ENCODE measurements at regions not wholly inside any gene's neighbourhood (a gene's known extent, or its start where the extent isn't known, plus 50 kb on each side); places are given as distances from the start of the nearest gene placed in this dataset.
A peak's percentile ranks its signal among the peaks of the same experiment; 100 is the strongest.

DNA sequence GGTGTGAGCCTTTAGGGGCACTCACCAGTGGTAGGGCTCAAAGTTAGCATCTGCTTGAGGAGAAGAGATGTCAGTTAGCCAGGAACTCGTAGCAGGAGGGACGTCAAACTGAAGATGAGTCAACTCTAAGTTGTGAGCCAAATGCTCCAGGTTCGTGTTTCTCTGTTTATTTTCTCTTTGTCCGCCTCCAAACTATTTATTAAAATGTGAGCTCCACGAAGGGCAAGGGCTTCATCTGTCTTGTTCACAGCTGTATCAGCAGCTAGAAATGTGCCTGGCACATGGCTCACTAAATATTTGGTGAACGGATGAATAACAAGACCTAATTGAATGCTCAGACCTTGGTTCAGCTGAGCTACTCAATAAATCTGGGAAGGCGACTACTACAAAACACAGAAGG, 248.9 kb downstream of the BCOR start:
- no peak for DNase-seq

DNA sequence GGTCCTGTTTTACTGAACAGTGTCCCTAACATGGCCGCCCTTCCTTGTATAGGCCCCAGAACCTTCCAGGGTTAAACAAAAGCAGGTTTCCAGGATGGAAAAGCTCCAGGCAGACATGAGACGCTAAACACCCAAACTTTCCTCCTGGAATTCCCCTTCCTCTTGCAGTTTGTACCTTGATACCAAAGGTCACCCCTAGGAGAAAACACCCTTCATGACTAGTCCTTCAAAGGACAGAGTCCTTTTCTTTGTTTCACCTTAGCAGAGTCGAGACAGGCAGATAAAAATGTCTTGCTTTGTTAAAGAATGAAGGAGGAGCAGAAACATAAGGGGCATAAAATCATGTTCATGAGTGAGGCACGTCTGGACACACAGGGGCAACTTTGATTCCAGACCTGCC, 247.5 kb downstream of the BCOR start:
- DNase-seq: no peak

DNA sequence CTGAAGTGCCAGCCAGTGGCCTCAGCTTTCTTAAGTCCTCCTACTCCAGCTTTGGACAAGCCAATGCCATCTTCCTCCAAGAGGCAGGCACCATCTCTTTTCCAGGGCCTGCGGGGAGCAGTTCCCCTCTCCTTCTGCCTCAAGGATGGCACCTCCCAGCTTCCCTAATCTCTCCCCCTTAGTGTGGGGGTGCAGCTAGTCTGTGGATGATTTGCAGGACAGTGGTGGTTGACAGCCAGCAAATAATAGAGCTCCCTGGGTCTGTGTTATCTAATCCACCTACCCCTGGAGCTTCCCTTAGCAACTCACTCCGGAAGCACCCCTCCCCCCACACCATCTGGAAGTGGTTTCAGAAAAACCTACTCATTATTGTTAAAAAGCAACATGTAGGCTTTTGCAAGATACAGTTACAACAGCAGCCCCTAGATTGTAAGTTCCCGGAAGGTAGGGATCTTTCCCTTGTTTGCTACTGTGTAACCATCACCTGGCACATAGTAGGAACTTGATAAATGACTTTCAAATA, 247.1 kb downstream of the BCOR start:
- no peak for DNase-seq

DNA sequence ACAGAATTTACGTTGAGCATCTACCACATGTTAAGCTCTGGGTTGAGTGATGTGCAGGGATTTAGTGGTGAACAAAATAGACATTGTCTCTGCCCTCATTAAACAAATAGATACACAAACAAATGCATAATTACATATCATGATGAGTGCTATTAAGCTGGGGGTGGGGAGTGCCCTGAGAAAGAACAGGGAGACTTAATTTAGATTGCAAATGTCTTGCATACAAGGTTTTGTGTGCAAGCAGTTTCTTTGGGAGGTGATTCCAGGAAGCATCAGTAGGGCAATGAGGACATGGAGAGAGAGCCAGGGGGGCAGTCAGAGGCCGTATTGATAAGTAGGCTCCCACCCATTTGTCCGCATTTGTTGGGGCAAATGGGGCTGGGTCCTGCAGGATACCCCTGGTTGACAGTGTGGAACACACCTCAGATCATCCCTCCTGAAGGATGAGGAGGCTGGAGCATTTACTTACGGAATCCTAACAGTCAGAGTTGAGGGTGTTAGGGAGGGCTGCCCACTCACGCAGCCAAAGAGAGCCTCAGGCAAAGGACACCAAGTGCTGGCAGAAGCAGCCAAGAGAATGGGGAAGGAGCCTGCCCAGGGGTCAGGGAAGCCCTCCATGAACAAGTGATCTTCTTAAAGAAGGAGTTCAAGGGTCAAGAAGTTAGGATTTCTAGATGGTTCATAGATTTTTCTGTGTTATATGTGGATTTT, 245.9 kb downstream of the BCOR start:
- DNase-seq: no peak

DNA sequence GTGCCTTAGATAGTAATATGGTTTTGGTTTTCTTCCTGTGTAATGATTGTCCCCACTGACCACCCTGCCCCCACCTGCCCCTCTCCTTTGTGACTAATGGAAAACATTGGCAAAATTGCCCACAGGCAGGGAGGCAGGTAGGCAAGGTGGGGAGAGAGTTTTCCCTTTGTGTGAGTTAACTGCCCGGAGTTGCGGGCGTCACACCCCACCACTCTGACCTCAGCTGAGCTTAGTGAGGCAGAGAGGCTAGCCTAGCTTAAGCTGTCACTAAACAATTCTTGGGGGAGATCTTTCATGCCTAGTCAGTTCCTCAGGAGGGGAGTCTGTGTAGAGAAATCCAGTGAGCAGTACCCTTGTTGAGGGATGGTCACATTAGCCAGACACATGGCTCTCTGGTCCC, 245.3 kb downstream of the BCOR start:
- DNase-seq: no peak

DNA sequence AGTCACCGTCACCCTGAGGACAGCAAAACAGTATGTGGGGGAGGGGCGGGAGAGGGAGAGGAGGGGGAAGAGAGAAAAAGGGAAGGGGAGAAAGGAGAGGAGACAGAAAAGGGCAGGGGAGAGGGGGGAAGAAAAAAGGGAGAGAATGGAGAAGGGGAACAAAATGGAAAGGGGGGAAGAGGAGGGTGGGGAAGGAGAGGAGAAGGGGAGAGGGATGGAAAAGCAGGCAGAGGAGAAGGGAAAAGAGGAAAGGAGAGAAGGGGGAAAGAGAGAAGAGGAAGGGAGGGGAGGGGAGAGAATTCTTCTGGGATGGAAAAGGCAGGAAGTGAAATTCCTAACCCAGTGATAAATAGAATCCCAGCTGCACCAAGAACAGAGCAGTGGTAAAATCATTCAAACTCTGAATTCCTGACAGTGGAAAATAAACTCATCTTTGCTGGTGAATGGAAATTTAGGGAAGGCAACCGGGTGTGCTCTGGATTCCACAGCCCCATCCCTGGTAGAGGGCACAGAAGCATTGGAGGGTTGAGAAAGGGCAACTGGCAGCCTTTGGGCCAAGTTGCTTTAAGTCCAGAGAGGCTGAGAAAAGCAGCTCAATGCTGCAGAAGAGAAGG, 244.2 kb downstream of the BCOR start:
- no peak for DNase-seq

DNA sequence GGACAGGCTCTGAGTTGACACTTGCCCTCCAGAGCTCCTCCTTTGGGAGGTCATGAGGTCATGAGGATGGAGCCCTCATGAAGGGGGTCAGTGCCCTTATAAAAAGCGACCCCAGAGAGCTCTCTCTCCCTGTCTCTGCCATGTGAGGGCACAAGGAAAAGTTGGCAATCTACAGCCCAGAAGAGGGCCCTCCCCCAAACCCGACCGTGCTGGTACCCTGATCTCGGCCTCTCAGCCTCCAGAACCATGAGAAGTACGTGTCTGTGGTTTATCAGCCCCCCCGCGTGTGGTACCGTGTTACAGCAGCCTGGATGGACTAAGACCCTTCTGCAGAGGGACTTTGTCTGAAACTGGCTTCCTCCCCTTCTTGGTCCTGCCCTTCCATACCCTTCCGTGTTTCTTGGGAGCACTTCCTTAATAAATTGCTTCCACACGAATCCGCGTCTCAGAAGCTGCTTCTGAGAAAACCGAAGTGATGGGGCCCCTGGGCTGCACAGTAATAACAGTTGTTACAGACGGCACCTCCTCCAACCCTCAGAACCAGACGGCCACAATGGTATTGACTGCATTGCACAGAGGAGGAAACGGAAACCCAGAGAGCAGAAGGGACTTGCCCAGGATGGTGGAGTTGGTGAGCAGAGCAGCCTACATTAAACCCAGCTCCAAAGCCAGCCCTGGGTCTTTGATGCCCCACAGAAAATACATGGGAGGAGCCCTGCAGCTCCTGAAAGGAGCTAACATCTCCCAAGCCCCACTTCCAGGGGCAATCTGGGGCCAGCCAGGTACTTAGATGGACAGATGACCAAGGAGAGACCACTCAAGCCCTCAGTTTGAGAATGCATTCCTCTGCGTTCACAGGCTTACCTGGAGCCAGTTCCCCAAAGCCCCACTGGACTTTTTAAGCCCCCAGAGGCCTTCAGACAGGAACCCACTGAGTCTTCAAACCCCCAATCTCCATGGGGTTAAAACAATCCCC, 242.7 kb downstream of the BCOR start:
- no peak for DNase-seq

DNA sequence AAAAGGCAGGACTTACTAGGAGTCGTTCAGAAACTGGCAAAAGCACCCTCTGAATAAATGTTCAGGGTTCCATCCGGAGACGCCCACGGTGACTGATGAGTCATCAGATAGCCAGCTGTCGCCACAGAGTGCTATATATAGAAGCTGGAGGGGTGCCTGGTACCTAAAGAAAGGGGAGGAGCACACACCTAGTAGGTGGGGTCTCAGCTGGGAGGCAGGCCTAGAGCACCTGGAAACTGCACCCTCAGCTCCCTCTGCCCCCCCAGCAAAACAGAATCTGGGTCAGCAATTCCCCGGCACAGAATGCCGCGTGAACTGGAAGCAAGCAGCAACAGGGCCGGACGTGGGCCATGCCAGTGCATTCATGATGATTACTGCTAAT, 242.0 kb downstream of the BCOR start:
- no peak for DNase-seq

DNA sequence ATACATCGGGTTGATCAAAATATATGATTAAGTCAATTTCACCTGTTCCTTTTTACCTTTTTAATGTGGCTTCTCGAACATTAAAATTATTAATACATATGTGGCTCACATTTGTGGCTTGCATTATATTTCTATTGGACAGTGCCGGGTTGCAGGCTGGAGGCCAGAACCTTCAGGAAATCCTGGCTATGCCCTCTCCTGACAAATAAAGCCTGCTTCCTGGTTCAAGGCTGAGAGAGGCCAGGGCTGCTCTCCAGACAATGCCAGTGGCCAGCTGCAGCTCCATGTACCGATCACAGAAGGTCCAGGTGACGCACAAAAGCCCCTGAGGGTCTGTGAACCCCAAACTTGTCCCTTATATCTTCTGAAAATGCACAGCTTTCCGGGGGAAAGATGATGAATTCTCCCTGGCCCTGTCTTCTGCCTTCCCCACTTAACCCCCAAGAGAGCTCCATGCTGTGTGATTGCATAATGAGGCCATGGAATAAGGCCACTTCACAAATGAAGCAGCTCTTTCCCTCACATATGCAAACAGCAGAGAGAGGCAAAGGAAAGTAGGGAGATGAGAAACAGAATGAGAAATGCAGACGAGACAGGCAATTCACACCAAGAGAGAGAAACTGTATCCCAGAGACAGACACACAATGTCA, 241.2 kb downstream of the BCOR start:
- DNase-seq: no peak

DNA sequence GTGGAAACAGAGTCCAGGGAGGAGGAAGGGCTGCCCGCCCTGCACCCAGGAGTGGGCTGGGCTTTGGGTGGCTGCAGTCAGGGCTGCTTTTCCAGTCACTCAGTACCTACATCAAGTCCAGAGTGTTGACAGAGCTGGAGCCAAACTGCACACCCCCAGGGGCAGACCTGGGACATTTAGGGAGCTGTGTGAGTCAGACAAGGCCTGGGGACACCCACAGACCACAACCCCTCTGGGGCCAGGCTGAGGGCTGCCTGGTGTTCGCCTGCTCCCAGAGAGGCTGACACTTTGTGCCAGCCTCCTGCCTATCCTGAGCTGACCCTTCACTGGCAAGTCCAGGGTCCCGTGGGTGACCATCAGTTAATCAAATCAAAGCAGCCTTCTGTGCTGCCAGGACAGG, 240.0 kb downstream of the BCOR start:
- DNase-seq: no peak

DNA sequence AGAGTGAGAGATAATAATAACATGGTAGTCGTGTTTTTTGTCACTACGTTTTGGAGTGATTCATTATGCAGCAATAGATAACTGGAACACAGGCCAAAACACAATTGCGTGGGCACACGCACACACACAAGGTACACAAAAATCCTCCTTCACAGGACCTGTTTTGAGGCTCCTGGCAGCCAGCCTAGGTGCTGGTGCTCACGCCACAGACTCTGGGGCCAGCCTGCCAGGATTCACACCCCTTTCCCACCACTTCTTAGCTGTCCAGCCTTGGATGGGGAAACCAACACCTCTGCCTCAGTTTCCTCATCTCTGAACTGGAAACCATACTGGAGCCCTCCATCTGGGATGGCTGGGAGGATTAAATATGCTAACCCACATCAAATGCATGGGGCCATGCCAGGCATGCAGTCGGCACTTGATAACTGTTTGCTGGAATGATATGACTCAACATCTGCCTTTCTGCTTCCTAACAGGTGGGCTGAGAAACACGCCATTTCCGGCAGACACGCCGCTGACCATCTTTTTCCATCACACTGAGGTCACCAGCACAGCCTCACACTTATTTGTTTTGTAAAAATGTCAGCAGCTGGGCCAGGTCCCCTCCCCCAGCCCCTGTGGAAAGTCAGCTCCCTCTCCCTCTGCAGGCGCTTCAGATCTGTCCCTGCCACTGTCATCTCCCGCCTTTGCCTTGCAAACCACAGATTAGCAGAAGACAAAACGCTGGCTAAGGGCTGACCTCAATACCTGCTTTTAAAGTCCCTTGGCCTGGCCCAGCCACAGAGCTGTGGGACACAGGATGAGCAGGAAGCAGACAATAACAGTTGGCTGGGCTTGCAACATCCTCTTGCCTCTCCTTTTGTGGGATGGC, 237.5 kb downstream of the BCOR start:
- peak; percentile 74 for DNase-seq

DNA sequence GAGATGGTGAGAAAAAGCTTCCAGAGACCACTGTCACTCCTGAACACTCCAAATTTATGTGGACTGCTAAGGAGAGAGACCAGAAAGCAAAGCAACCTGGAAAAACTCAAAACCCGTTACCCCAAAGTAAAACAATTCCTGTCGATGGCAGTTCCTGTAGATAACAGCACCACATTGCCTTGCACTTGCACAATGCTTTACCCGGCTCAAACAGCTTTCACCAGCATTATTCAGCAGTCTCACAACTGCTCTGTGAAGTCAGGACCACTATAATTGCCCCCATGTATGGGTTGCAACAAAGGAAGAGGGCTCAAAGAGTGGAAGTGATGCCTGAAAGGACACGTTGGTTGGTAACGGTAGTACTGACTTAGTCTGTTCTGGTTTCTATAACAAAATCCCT, 234.8 kb downstream of the BCOR start:
- DNase-seq: no peak

DNA sequence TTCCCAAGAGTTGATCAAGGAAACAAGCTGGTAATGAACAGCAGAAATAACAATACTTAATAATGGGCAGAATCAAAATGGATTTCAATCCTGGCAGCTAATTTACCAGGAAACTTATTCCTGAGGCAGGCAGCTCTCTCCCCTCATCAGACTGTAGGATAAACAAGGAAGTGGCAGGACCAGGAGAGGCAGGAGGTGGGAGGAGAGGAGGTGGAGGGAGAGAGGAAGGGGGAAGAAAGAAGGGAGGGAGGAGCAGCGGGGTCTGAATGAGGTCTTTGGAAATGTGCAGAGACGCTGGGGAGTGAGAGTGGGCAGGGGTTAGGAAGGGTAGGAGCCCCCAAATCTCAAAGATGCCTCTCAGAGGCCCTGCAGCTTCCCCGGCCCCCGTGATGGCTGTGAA, 231.5 kb downstream of the BCOR start:
- DNase-seq: no peak

DNA sequence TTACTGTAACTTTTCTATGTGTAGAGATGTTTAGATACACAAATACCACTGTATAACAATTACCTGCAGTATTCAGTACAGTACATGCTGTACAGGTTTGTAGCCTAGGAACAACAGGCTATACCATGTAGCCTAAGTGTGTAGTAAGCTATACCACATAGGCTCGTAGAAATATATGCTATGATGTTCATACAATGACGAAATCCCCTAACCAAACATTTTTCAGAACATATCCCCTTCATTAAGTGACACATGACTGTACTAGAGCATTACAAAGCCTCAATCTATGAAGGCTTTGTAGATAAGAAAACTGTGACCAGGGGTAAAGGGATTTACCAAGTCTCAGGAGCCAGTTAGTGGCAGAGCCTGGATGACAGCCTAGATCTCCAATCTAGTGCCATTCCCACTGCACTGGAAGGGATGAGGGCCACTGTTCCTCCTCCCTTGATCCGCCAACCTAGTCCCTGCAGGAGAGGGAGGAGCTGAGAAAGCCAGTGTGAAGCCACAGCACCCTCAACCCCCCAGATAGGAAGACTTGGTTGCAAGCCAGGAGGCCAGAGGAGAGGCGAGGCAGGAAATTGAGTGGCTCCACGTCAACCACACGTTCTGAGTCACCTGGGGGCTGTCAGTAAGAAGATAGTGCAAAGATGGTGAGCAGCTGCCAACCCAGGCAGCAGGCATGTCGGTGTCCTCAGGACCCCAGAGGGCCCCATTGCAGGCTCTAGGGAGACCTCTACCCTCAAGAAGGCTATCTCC, 227.7 kb downstream of the BCOR start:
- peak; percentile 81 for DNase-seq

DNA sequence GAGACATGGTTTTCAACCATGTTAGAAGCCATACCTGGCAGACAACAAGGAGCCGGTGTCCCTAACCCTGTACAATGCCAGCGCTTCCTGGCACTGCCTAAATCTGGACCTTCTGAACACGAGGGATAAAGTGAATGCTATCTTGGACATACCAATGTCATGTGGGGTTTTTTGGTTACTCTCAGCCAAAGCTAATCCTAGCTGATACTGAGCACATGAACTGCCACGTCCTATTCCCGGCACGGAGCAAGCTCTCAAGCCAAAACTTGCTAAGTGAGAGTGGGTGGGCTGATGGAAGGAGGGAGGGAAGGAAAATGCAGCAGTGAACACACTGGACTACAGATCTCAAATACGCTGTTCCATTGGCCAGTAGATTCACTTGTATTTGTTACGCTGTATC, 226.1 kb downstream of the BCOR start:
- no peak for DNase-seq

DNA sequence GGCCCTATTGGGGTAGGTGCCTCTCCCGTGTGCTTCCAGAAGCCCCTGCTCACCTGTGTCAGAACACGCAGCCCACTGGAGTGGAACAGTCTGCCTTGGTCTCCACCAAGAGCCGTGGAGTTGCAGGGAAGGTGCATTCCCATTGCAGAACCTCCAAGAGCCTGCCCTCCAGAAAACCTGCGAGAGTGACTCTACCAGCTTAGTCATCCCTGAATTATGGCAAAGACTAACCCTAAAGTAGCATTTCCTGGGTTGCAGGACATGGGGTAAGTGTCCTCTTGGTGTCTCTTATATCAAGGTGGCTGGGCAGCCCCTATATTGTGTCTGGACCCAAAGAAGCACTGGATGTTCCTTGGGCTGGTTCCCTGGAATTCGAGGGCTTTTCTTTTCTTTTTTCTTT, 224.6 kb downstream of the BCOR start:
- DNase-seq: no peak

DNA sequence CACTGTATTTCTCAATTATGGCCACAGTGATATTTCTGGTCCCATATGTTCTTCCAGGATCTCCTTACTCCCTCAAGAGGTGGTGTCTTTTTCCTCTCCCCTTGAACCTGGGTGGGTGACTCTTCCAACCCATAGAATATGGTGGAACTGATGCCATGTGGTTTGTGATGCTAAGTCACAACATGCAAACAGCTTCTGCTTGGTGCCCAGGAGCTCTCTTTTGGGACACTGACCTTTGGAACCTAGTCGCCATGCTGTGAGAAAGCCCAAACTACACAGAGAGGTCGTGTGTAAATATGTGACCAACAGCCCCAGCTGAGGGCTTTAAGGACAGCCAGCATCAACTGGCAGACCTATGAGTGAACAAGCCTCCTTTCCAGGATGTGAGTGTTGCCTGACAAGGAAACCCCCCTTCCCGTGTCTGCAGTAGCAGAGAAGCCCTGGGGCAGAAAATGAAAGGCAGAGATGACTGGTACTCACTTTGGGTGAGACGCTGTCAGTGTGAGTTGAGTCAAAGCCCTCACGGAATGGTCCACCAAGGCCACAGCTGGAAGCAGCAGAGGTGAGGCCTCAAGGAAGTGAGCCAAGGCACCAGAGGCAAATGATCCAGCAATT, 223.4 kb downstream of the BCOR start:
- DNase-seq: no peak

DNA sequence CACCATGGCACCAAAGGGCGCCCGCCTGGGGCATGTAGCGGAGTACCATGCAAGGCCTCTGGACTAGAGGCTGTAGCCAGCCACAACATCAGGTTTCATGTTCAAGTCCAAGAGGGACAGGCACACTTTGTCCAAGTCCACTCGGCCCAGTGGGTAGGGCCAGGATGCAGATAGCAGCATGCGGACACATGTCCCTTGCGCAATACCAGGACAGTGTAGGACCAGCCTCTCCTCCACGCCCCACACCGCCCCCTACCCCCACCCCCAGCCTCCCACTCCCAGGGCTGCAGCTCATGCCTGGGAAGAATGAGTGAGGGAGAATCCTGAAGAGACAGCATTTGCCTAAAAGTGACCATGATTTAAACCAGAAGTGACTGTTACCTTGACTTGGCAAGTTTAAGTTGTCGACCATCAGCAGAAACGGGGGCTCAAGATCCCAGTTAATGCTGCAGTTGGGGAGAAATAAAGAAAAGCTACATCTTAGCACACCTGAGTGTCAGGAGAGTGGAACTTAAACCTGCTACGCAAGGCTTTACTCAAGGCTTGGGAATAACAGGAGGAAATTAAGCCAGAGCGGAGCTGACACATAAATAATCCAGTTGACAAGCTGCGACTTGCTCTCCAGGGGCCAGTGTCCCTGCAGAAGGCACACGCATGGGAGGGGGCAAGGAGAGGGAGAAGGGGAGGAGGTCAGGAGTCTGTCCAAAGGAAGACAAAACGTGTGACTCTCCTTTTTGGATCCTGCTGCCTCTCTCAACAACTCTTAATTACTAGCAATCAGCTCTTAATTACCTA, 221.7 kb downstream of the BCOR start:
- no peak for DNase-seq

DNA sequence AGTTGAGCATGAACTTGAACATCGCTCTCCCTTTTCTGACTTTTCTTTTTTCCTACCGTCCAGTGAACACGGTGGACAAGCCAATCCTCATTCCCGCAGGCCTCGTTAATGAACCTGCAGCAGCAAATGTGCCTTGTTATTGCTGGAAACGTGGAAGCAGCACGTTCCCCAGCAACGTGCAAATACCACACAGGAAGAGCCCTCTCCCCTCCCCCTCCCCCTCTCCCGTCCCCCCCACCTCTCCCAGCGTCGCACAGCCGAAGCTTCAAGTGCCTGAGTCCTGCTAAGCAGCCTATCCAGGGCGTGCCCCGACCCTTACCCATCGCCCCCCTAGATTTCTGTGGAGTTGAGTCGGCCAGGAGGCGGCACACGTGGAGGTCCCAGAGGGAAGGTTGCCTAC, 219.9 kb downstream of the BCOR start:
- DNase-seq: no peak

DNA sequence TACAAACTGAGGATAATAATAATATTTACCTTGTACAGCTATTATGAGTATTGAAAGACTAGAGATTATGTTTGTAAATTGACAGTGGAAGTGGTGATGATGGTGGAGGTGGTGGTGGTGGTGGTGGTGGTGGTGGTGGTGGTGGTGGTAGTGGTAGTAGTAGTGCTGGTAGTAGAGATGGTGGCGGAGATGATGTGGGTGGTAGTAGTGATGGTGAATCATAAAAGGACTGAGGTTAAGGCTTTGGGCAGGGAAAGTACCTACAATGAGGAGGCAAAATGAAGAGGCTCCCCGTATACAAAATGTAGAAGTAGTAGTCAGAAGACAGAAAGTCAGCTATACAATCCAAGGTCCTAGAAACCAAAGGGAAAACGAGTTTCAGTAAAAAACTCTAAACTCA, 214.1 kb downstream of the BCOR start:
- no peak for DNase-seq

Measured in NCI-H226 (cell line).